ENCODE measurements at regions not wholly inside any gene's neighbourhood (a gene's known extent, or its start where the extent isn't known, plus 50 kb on each side); places are given as distances from the start of the nearest gene placed in this dataset.
"Not testable (repeated sequence)": the region's sequence is repeated elsewhere in the genome, so short reads cannot be mapped to it uniquely, and the experiment has no call there.

- H3K4me3 ChIP-seq, result no peak overlapping the region
- no peaks in the 10 kb centered on the region for H3K27me3 ChIP-seq
- DNase-seq, result no peak
- no peak overlapping the region for H3K27ac ChIP-seq
- H3K4me1 ChIP-seq, result no peaks in the 10 kb centered on the region
- no peaks in the 10 kb centered on the region for H3K36me3 ChIP-seq
- H3K9me3 ChIP-seq (replicated peaks), result no peaks in the 10 kb centered on the region
Observed at GRCh38 chrY:3037471-3037870, 102.3 kb downstream of the ZFY start.

- H3K27ac ChIP-seq, result no peak overlapping the region
- H3K9me3 ChIP-seq (replicated peaks), result no peaks in the 10 kb centered on the region
- DNase-seq, result no peak
- no peaks in the 10 kb centered on the region for H3K4me1 ChIP-seq
- no peaks in the 10 kb centered on the region for H3K27me3 ChIP-seq
- no peak overlapping the region for H3K4me3 ChIP-seq
- H3K36me3 ChIP-seq, result no peaks in the 10 kb centered on the region
Observed at GRCh38 chrY:3040415-3040814, 105.2 kb downstream of the ZFY start.

GRCh38 chrY:3041985-3042384, 106.8 kb downstream of the ZFY start:
- Histone ChIP-seq H3K4me3 (no peak overlapping the region), H3K4me1 (no peaks in the 10 kb centered on the region), H3K36me3 (no peaks in the 10 kb centered on the region), H3K27ac (no peak overlapping the region), H3K27me3 (no peaks in the 10 kb centered on the region), H3K9me3 (replicated peaks) (no peaks in the 10 kb centered on the region)
- DNase-seq, result no peak

GRCh38 chrY:3042901-3043300, 107.7 kb downstream of the ZFY start:
- Histone ChIP-seq H3K9me3 (replicated peaks) (no peaks in the 10 kb centered on the region), H3K36me3 (no peaks in the 10 kb centered on the region), H3K27me3 (no peaks in the 10 kb centered on the region), H3K27ac (no peak overlapping the region), H3K4me3 (no peak overlapping the region), H3K4me1 (no peaks in the 10 kb centered on the region)
- DNase-seq, result no peak

- no peak for DNase-seq
- H3K27ac ChIP-seq, result no peak overlapping the region
Observed at GRCh38 chrY:3045048-3045447, 109.9 kb downstream of the ZFY start.

GRCh38 chrY:3055496-3055895, 120.3 kb downstream of the ZFY start:
- not testable (repeated sequence) for H3K4me1 ChIP-seq; DNase-seq; H3K9me3 ChIP-seq (replicated peaks); H3K36me3 ChIP-seq; H3K27ac ChIP-seq; H3K4me3 ChIP-seq; H3K27me3 ChIP-seq

More at GRCh38 chrY:3045048-3045447, 109.9 kb downstream of the ZFY start:
- Histone ChIP-seq H3K27me3 (no peaks in the 10 kb centered on the region), H3K9me3 (replicated peaks) (no peaks in the 10 kb centered on the region), H3K4me1 (no peaks in the 10 kb centered on the region), H3K4me3 (no peak overlapping the region), H3K36me3 (no peaks in the 10 kb centered on the region)

GRCh38 chrY:3058342-3058741, 123.2 kb downstream of the ZFY start:
- not testable (repeated sequence) for H3K36me3 ChIP-seq; H3K4me3 ChIP-seq; H3K4me1 ChIP-seq; H3K27ac ChIP-seq; H3K27me3 ChIP-seq; DNase-seq; H3K9me3 ChIP-seq (replicated peaks)

GRCh38 chrY:3060671-3061070, 125.5 kb downstream of the ZFY start:
- not testable (repeated sequence) for H3K4me3 ChIP-seq; H3K4me1 ChIP-seq; H3K36me3 ChIP-seq; H3K27ac ChIP-seq; H3K9me3 ChIP-seq (replicated peaks); H3K27me3 ChIP-seq
- peak in 1 of 2 experiments; percentile 0 for DNase-seq

- not testable (repeated sequence) for H3K4me1 ChIP-seq; H3K27ac ChIP-seq; H3K36me3 ChIP-seq; H3K27me3 ChIP-seq; DNase-seq; H3K9me3 ChIP-seq (replicated peaks); H3K4me3 ChIP-seq
Observed at GRCh38 chrY:3088149-3088548, 153.0 kb downstream of the ZFY start.

GRCh38 chrY:3108674-3109073, 173.5 kb downstream of the ZFY start:
- not testable (repeated sequence) for H3K9me3 ChIP-seq (replicated peaks); H3K36me3 ChIP-seq; H3K27me3 ChIP-seq; H3K4me3 ChIP-seq; H3K27ac ChIP-seq; DNase-seq; H3K4me1 ChIP-seq

- not testable (repeated sequence) for H3K4me1 ChIP-seq; DNase-seq; H3K9me3 ChIP-seq (replicated peaks); H3K27me3 ChIP-seq; H3K4me3 ChIP-seq; H3K27ac ChIP-seq; H3K36me3 ChIP-seq
Observed at GRCh38 chrY:3120234-3120633, 185.1 kb downstream of the ZFY start.

- not testable (repeated sequence) for H3K27me3 ChIP-seq; H3K27ac ChIP-seq; H3K9me3 ChIP-seq (replicated peaks); H3K36me3 ChIP-seq; H3K4me3 ChIP-seq; H3K4me1 ChIP-seq; DNase-seq
Observed at GRCh38 chrY:3120716-3121115, 185.5 kb downstream of the ZFY start.

GRCh38 chrY:3123482-3123881, 188.3 kb downstream of the ZFY start:
- H3K4me1 ChIP-seq; H3K27me3 ChIP-seq; H3K27ac ChIP-seq; H3K36me3 ChIP-seq; H3K9me3 ChIP-seq (replicated peaks); DNase-seq; H3K4me3 ChIP-seq: not testable (repeated sequence)

GRCh38 chrY:3171074-3171473, 235.9 kb downstream of the ZFY start:
- H3K4me1 ChIP-seq; H3K9me3 ChIP-seq (replicated peaks); H3K36me3 ChIP-seq; H3K27me3 ChIP-seq; H3K4me3 ChIP-seq; H3K27ac ChIP-seq; DNase-seq: not testable (repeated sequence)

- not testable (repeated sequence) for H3K4me1 ChIP-seq; H3K4me3 ChIP-seq; H3K9me3 ChIP-seq (replicated peaks); H3K27ac ChIP-seq; DNase-seq; H3K27me3 ChIP-seq; H3K36me3 ChIP-seq
Observed at GRCh38 chrY:3195035-3195434, 259.9 kb downstream of the ZFY start.

- not testable (repeated sequence) for H3K27ac ChIP-seq; DNase-seq; H3K27me3 ChIP-seq; H3K9me3 ChIP-seq (replicated peaks); H3K4me3 ChIP-seq; H3K4me1 ChIP-seq; H3K36me3 ChIP-seq
Observed at GRCh38 chrY:3202287-3202686, 267.1 kb downstream of the ZFY start.

- H3K27me3 ChIP-seq; DNase-seq; H3K9me3 ChIP-seq (replicated peaks); H3K27ac ChIP-seq; H3K36me3 ChIP-seq; H3K4me3 ChIP-seq; H3K4me1 ChIP-seq: not testable (repeated sequence)
Observed at GRCh38 chrY:3206733-3207132, 271.6 kb downstream of the ZFY start.
